Calu3 (cell line): ENCODE measurements at regions not wholly inside any gene's neighbourhood (a gene's known extent, or its start where the extent isn't known, plus 50 kb on each side); places are given as distances from the start of the nearest gene placed in this dataset.

Experiments used
- BruUV-seq: library from RNA; stranded (reverse); fragments of 400-500 nt; replicated peaks from 2 replicates; lab custom pipeline; 2021; lab: Mats Ljungman, UMichigan
- CTCF ChIA-PET: fragments of 300-600 bp; sonication (Branson Sonifier 250); formaldehyde crosslinking; loops from one replicate; lab custom pipeline; 2022; ENCODE audit warnings: antibody characterized with exemption; lab: Charles Lee
- DNase-seq: peaks from one replicate; pipeline ENCODE4 v3.0.0; 2022
- H3K27ac Mint-ChIP-seq: one replicate; pipeline ENCODE4 v1.8.0; 2022; ENCODE audit warnings: mixed read lengths; ENCODE audit not compliant: unreplicated experiment
- H3K27me3 Mint-ChIP-seq: one replicate; pipeline ENCODE4 v1.8.0; 2022; ENCODE audit warnings: mixed read lengths; ENCODE audit not compliant: unreplicated experiment
- H3K36me3 Mint-ChIP-seq: one replicate; pipeline ENCODE4 v1.8.0; 2022; ENCODE audit warnings: mild to moderate bottlenecking, moderate library complexity, mixed read lengths; ENCODE audit not compliant: insufficient read depth, unreplicated experiment
- H3K4me1 Mint-ChIP-seq: one replicate; pipeline ENCODE4 v1.8.0; 2022; ENCODE audit warnings: mild to moderate bottlenecking, low read depth, mixed read lengths; ENCODE audit not compliant: unreplicated experiment
- H3K4me3 Mint-ChIP-seq: one replicate; pipeline ENCODE4 v1.8.0; 2022; ENCODE audit warnings: mild to moderate bottlenecking, low read depth, moderate library complexity, mixed read lengths; ENCODE audit not compliant: unreplicated experiment
- H3K9me3 Mint-ChIP-seq: one replicate; pipeline ENCODE4 v1.8.0; 2022; ENCODE audit warnings: low read depth, mixed read lengths; ENCODE audit not compliant: unreplicated experiment
- CTCF ChIP-seq: fragments of 200-600 bp; IDR thresholded peaks from one replicate; pipeline ENCODE4 v1.8.0; 2022; ENCODE audit warnings: antibody characterized with exemption; ENCODE audit not compliant: unreplicated experiment
- intact Hi-C: fragments of 100-400 bp; cut with micrococcal nuclease; formaldehyde crosslinking; loops from one replicate; pipeline ENCODE4 v1.10.0; 2022; ENCODE audit not compliant: unreplicated experiment

GRCh38 chr13:54383604-54384003 lies 1355.0 kb downstream of the OLFM4 start:
- DNase-seq, result no peak
- no TSS peak for BruUV-seq
- no peaks in the 10 kb centered on the region for H3K36me3 Mint-ChIP-seq
- CTCF ChIA-PET, result no interaction called here
- H3K9me3 Mint-ChIP-seq, result peaks cover 21% of the 10 kb centered on the region
- H3K27ac Mint-ChIP-seq, result no peak overlapping the region
- no peaks in the 10 kb centered on the region for H3K27me3 Mint-ChIP-seq
- no peak for TF ChIP-seq CTCF
- intact Hi-C loops, result no loop called here
- no peaks in the 10 kb centered on the region for H3K4me1 Mint-ChIP-seq
- no peak overlapping the region for H3K4me3 Mint-ChIP-seq

- H3K27me3 Mint-ChIP-seq, result no peaks in the 10 kb centered on the region
- H3K36me3 Mint-ChIP-seq, result no peaks in the 10 kb centered on the region
- no peaks in the 10 kb centered on the region for H3K4me1 Mint-ChIP-seq
Measured at GRCh38 chr13:54387625-54388024, 1359.0 kb downstream of the OLFM4 start.

DNA sequence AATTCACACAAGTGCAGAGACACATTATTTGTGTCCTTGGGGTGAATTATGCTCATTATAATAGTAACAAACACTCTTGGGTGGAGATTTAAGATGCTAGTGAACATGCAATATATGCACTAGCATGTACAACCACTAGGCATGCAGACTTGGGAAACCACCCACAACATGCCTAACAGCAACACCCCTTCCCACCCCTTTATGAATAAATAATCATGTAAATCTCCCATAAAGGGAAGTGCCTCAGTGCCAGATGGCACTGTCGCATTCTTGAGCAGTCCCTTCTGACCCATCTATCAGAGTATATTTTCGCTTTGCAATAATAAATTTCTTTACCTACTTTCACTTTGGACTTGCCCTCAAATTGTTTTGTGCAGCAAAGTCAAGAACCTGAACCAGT lies 1362.2 kb downstream of the OLFM4 start:
- Mint-ChIP-seq H3K9me3 (peaks cover 18% of the 10 kb centered on the region), H3K36me3 (no peaks in the 10 kb centered on the region), H3K4me1 (no peaks in the 10 kb centered on the region)

More at GRCh38 chr13:54387625-54388024, 1359.0 kb downstream of the OLFM4 start:
- H3K4me3 Mint-ChIP-seq, result no peak overlapping the region
- H3K27ac Mint-ChIP-seq, result no peak overlapping the region
- BruUV-seq, result no TSS peak
- CTCF ChIA-PET, result no interaction called here
- peaks cover 22% of the 10 kb centered on the region for H3K9me3 Mint-ChIP-seq
- TF ChIP-seq CTCF, result no peak
- intact Hi-C loops, result no loop called here
- no peak for DNase-seq

DNA sequence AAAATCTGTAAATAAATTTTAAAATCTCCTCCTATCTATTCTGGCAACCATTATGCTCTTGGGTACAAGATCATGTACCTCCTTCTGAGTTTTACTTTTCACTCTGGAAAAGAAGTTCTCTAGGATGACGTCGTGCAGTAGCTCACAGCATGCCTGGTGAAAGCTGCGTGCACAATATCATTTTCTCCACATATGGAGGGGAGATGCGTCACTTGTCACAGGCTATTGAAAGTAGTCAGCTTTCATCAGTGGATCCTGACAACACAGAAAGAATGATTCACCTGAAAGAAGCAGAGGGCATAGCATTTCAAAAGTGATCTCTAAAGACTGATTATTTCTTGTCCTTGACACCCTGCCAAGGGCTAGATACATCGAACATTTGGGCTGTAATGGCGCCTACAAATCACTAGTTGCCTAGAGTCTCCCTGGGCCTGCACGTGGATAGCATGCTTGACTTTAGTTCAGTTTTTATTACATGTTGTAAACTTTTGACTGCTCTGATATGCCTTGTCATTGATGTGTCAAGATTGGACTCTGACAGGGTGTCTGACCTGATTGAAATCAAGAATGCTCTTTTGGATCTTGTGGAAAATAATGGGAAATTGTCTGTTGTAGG lies 1365.6 kb downstream of the OLFM4 start:
- Mint-ChIP-seq H3K27ac (no peak overlapping the region), H3K4me3 (no peak overlapping the region), H3K4me1 (no peaks in the 10 kb centered on the region), H3K27me3 (no peaks in the 10 kb centered on the region), H3K9me3 (peaks cover 11% of the 10 kb centered on the region), H3K36me3 (no peaks in the 10 kb centered on the region)
- CTCF ChIA-PET, result no interaction called here
- BruUV-seq, result no TSS peak
- TF ChIP-seq CTCF, result no peak
- intact Hi-C loops, result no loop called here
- DNase-seq, result no peak

More for the DNA sequence above, 1362.2 kb downstream of the OLFM4 start:
- TF ChIP-seq CTCF, result no peak
- Mint-ChIP-seq H3K27me3 (no peaks in the 10 kb centered on the region), H3K27ac (no peak overlapping the region), H3K4me3 (no peak overlapping the region)
- intact Hi-C loops, result no loop called here
- BruUV-seq, result no TSS peak
- CTCF ChIA-PET, result no interaction called here
- DNase-seq, result no peak
